Gastroesophageal sphincter (tissue), 3 donors: ENCODE measurements at regions not wholly inside any gene's neighbourhood (a gene's known extent, or its start where the extent isn't known, plus 50 kb on each side); places are given as distances from the start of the nearest gene placed in this dataset.

Experiments
- EP300 ChIP-seq: sonication (generic); formaldehyde crosslinking; IDR thresholded peaks from one replicate; pipeline ENCODE4 v1.6.1; 2017; ENCODE audit warnings: antibody characterized with exemption, mild to moderate bottlenecking
- POLR2A ChIP-seq, 2 donors: fragments of 450-650 bp; IDR thresholded peaks; one replicate each; pipeline ENCODE4 v1.6.1; 2017; ENCODE audit warnings: antibody characterized with exemption in 2 of 2, mild to moderate bottlenecking in 2 of 2, moderate library complexity in 1 of 2
- POLR2AphosphoS5 ChIP-seq: sonication (generic); formaldehyde crosslinking; IDR thresholded peaks from one replicate; pipeline ENCODE4 v1.6.1; 2017; ENCODE audit warnings: antibody characterized with exemption
- TF ChIP-seq, protein P1 (sequence below), 4 experiments: fragments of 200-600 bp in 2 of 4; fragments of 450-650 bp in 2 of 4; sonication (generic) in 1 of 4; IDR thresholded peaks; one replicate each; pipeline ENCODE4 v1.5.1; 2017 to 2019; ENCODE audit warnings: antibody characterized with exemption in 4 of 4, mild to moderate bottlenecking in 2 of 4, moderate library complexity in 2 of 4

DNA sequence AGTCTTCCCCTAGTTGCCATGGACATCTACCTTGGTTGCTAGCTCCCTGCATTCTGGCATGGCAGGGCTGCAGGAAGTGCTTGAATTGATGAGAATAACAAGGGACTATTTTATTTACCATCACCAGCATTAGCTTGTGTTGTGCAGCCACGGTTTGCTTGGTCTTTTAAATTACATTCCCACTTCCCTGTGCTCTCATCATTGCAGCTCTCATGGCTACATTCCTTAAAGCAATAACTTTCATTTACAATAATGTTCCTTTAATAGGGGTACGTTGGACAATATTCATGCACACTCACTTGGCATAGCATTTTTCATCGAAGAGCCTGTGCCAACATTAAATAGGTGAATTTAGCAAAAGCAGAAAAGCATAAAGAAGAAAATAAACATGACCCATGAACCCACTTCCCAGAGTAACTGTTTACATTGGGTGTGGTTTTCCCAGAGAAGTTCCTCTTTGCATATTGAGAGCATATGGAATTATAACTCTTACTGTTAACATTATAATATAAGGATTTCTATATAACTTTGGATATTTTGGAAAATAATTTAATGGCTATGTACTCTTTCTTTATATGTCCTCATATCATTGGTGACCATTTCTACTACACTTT is 113.2 kb upstream of the VWC2 start:
- TF ChIP-seq POLR2A (IDR thresholded peaks at IDR 0.05) (no peak), POLR2AphosphoS5 (no peak), EP300 (no peak)
- TF ChIP-seq, protein P1, sequence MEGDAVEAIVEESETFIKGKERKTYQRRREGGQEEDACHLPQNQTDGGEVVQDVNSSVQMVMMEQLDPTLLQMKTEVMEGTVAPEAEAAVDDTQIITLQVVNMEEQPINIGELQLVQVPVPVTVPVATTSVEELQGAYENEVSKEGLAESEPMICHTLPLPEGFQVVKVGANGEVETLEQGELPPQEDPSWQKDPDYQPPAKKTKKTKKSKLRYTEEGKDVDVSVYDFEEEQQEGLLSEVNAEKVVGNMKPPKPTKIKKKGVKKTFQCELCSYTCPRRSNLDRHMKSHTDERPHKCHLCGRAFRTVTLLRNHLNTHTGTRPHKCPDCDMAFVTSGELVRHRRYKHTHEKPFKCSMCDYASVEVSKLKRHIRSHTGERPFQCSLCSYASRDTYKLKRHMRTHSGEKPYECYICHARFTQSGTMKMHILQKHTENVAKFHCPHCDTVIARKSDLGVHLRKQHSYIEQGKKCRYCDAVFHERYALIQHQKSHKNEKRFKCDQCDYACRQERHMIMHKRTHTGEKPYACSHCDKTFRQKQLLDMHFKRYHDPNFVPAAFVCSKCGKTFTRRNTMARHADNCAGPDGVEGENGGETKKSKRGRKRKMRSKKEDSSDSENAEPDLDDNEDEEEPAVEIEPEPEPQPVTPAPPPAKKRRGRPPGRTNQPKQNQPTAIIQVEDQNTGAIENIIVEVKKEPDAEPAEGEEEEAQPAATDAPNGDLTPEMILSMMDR (IDR thresholded peaks at IDR 0.05): no peak
